ENCODE measurements at regions not wholly inside any gene's neighbourhood (a gene's known extent, or its start where the extent isn't known, plus 50 kb on each side); places are given as distances from the start of the nearest gene placed in this dataset.

GRCh38 chr17:53314521-53314920 is 508.2 kb upstream of the KIF2B start:
- WGBS, 5 donors: 73 to 84% (median 77%) methylated on average over 3 of the region's 3 CpGs
- no peak for DNase-seq
- intact Hi-C loops (cut with DNase I; ENCODE audit: low total_unique reads): no loop called here
- Histone ChIP-seq H3K4me1 (no peaks in the 10 kb centered on the region), H3K4me3 (no peak overlapping the region), H3K27me3 (no peaks in the 10 kb centered on the region), H3K9me3 (peaks cover 0 to 14% (median 7%) of the 10 kb centered on the region in 4 donors), H3K27ac (no peak overlapping the region), H3K36me3 (no peaks in the 10 kb centered on the region)
- no peak for TF ChIP-seq EP300 (IDR thresholded peaks at IDR 0.05)
- no peak for TF ChIP-seq CTCF (IDR thresholded peaks at IDR 0.05)
- TF ChIP-seq POLR2AphosphoS5 (IDR thresholded peaks at IDR 0.05): no peak
- TF ChIP-seq POLR2A (IDR thresholded peaks at IDR 0.05): no peak

GRCh38 chr17:53313746-53314145 is 509.0 kb upstream of the KIF2B start:
- intact Hi-C loops (cut with DNase I; ENCODE audit: low total_unique reads): no loop called here
- 53 to 74% (median 65%) methylated on average over 2 of the region's 2 CpGs for WGBS, 5 donors
- H3K36me3 ChIP-seq: no peaks in the 10 kb centered on the region
- no peaks in the 10 kb centered on the region for H3K27me3 ChIP-seq
- no peak for DNase-seq
- no peak overlapping the region for H3K27ac ChIP-seq
- no peak overlapping the region for H3K4me3 ChIP-seq
- H3K9me3 ChIP-seq: peaks cover 0 to 21% (median 11%) of the 10 kb centered on the region in 4 donors
- H3K4me1 ChIP-seq: no peaks in the 10 kb centered on the region
- TF ChIP-seq CTCF (IDR thresholded peaks at IDR 0.05) (no peak), EP300 (IDR thresholded peaks at IDR 0.05) (no peak), POLR2AphosphoS5 (IDR thresholded peaks at IDR 0.05) (no peak), POLR2A (IDR thresholded peaks at IDR 0.05) (no peak)

GRCh38 chr17:53278466-53278865 is 544.3 kb upstream of the KIF2B start:
- H3K9me3 ChIP-seq: no peaks in the 10 kb centered on the region
- H3K36me3 ChIP-seq: no peaks in the 10 kb centered on the region
- TF ChIP-seq POLR2AphosphoS5 (IDR thresholded peaks at IDR 0.05): no peak
- no peak for TF ChIP-seq EP300 (IDR thresholded peaks at IDR 0.05)
- no peak for TF ChIP-seq CTCF (IDR thresholded peaks at IDR 0.05)
- no peak for TF ChIP-seq POLR2A (IDR thresholded peaks at IDR 0.05)
- no peak overlapping the region for H3K4me3 ChIP-seq
- no peak overlapping the region for H3K27ac ChIP-seq
- no peaks in the 10 kb centered on the region for H3K4me1 ChIP-seq
- no peaks in the 10 kb centered on the region for H3K27me3 ChIP-seq
- intact Hi-C loops (cut with DNase I; ENCODE audit: low total_unique reads): no loop called here
- 76 to 88% (median 87%) methylated on average over 1 of the region's 1 CpG for WGBS, 5 donors
- DNase-seq: no peak

- no peak for TF ChIP-seq POLR2AphosphoS5 (IDR thresholded peaks at IDR 0.05)
- no peak for TF ChIP-seq EP300 (IDR thresholded peaks at IDR 0.05)
- TF ChIP-seq POLR2A (IDR thresholded peaks at IDR 0.05): no peak
- TF ChIP-seq CTCF (IDR thresholded peaks at IDR 0.05): no peak
- no peak overlapping the region for H3K27ac ChIP-seq
- no peak overlapping the region for H3K4me3 ChIP-seq
- 46 to 62% (median 60%) methylated on average over 2 of the region's 2 CpGs for WGBS, 5 donors
- intact Hi-C loops (cut with DNase I; ENCODE audit: low total_unique reads): no loop called here
- H3K27me3 ChIP-seq: no peaks in the 10 kb centered on the region
- H3K36me3 ChIP-seq: no peaks in the 10 kb centered on the region
- H3K4me1 ChIP-seq: no peaks in the 10 kb centered on the region
- no peak for DNase-seq
- H3K9me3 ChIP-seq: no peaks in the 10 kb centered on the region
Measured at GRCh38 chr17:53273126-53273525, 549.6 kb upstream of the KIF2B start.

Data from stomach (tissue), 8 donors.